ENCODE measurements at regions not wholly inside any gene's neighbourhood (a gene's known extent, or its start where the extent isn't known, plus 50 kb on each side); places are given as distances from the start of the nearest gene placed in this dataset.

GRCh38 chr1:58430421-58431275 lies 115.9 kb downstream of the OMA1 start:
- no peak overlapping the region for H3K4me3 Mint-ChIP-seq
- H3K27me3 Mint-ChIP-seq = no peaks in the 10 kb centered on the region
- ATAC-seq (replicated peaks) = no peak
- H3K4me1 Mint-ChIP-seq = no peaks in the 10 kb centered on the region
- no peak overlapping the region for H3K27ac Mint-ChIP-seq
- H3K9me3 Mint-ChIP-seq = peaks cover 10% of the 10 kb centered on the region
- H3K36me3 Mint-ChIP-seq (ENCODE audit: low read depth) = no peaks in the 10 kb centered on the region

GRCh38 chr1:58426918-58427317 lies 119.6 kb downstream of the OMA1 start:
- H3K4me1 Mint-ChIP-seq = no peaks in the 10 kb centered on the region
- peaks cover 10% of the 10 kb centered on the region for H3K9me3 Mint-ChIP-seq
- H3K36me3 Mint-ChIP-seq (ENCODE audit: low read depth) = no peaks in the 10 kb centered on the region
- H3K27me3 Mint-ChIP-seq = no peaks in the 10 kb centered on the region
- H3K4me3 Mint-ChIP-seq = no peak overlapping the region
- H3K27ac Mint-ChIP-seq = no peak overlapping the region
- ATAC-seq (replicated peaks) = no peak

- H3K9me3 Mint-ChIP-seq = peaks cover 5% of the 10 kb centered on the region
- H3K36me3 Mint-ChIP-seq (ENCODE audit: low read depth) = no peaks in the 10 kb centered on the region
- no peaks in the 10 kb centered on the region for H3K4me1 Mint-ChIP-seq
- H3K4me3 Mint-ChIP-seq = no peak overlapping the region
- no peak for ATAC-seq (replicated peaks)
- no peak overlapping the region for H3K27ac Mint-ChIP-seq
- no peaks in the 10 kb centered on the region for H3K27me3 Mint-ChIP-seq
Observed at GRCh38 chr1:58422436-58422835, 124.1 kb downstream of the OMA1 start.

- ATAC-seq (replicated peaks) = no peak
- H3K9me3 Mint-ChIP-seq = no peaks in the 10 kb centered on the region
- H3K4me3 Mint-ChIP-seq = no peak overlapping the region
- H3K4me1 Mint-ChIP-seq = no peaks in the 10 kb centered on the region
- H3K27ac Mint-ChIP-seq = no peak overlapping the region
- H3K36me3 Mint-ChIP-seq (ENCODE audit: low read depth) = no peaks in the 10 kb centered on the region
- H3K27me3 Mint-ChIP-seq = no peaks in the 10 kb centered on the region
Observed at GRCh38 chr1:58418283-58419228, 128.0 kb downstream of the OMA1 start.

- ATAC-seq (replicated peaks) = no peak
- Mint-ChIP-seq H3K4me1 (no peaks in the 10 kb centered on the region), H3K27ac (no peak overlapping the region), H3K27me3 (peaks cover 4% of the 10 kb centered on the region), H3K36me3 (ENCODE audit: low read depth) (no peaks in the 10 kb centered on the region), H3K9me3 (no peaks in the 10 kb centered on the region), H3K4me3 (no peak overlapping the region)
Observed at GRCh38 chr1:58412071-58412580, 134.4 kb downstream of the OMA1 start.

GRCh38 chr1:58409890-58410289 lies 136.6 kb downstream of the OMA1 start:
- peaks cover 7% of the 10 kb centered on the region for H3K27me3 Mint-ChIP-seq
- H3K4me1 Mint-ChIP-seq = no peaks in the 10 kb centered on the region
- H3K27ac Mint-ChIP-seq = no peak overlapping the region
- ATAC-seq (replicated peaks) = no peak
- no peaks in the 10 kb centered on the region for H3K9me3 Mint-ChIP-seq
- no peak overlapping the region for H3K4me3 Mint-ChIP-seq
- H3K36me3 Mint-ChIP-seq (ENCODE audit: low read depth) = no peaks in the 10 kb centered on the region

GRCh38 chr1:58409336-58409735 lies 137.2 kb downstream of the OMA1 start:
- Mint-ChIP-seq H3K4me1 (no peaks in the 10 kb centered on the region), H3K27ac (no peak overlapping the region), H3K4me3 (no peak overlapping the region), H3K27me3 (peaks cover 8% of the 10 kb centered on the region), H3K36me3 (ENCODE audit: low read depth) (no peaks in the 10 kb centered on the region), H3K9me3 (no peaks in the 10 kb centered on the region)
- ATAC-seq (replicated peaks) = no peak

- H3K4me3 Mint-ChIP-seq = no peak overlapping the region
- ATAC-seq (replicated peaks) = no peak
- H3K4me1 Mint-ChIP-seq = no peaks in the 10 kb centered on the region
- H3K27me3 Mint-ChIP-seq = peaks cover 8% of the 10 kb centered on the region
- H3K27ac Mint-ChIP-seq = no peak overlapping the region
- H3K9me3 Mint-ChIP-seq = no peaks in the 10 kb centered on the region
- no peaks in the 10 kb centered on the region for H3K36me3 Mint-ChIP-seq (ENCODE audit: low read depth)
Observed at GRCh38 chr1:58406301-58407071, 140.0 kb downstream of the OMA1 start.

GRCh38 chr1:58405660-58406059 lies 140.9 kb downstream of the OMA1 start:
- no peaks in the 10 kb centered on the region for H3K4me1 Mint-ChIP-seq
- H3K27ac Mint-ChIP-seq = no peak overlapping the region
- no peak for ATAC-seq (replicated peaks)
- H3K4me3 Mint-ChIP-seq = no peak overlapping the region
- H3K27me3 Mint-ChIP-seq = peaks cover 8% of the 10 kb centered on the region
- no peaks in the 10 kb centered on the region for H3K36me3 Mint-ChIP-seq (ENCODE audit: low read depth)
- no peaks in the 10 kb centered on the region for H3K9me3 Mint-ChIP-seq

- Mint-ChIP-seq H3K36me3 (ENCODE audit: low read depth) (no peaks in the 10 kb centered on the region), H3K4me1 (no peaks in the 10 kb centered on the region), H3K27me3 (peaks cover 8% of the 10 kb centered on the region), H3K27ac (no peak overlapping the region), H3K9me3 (no peaks in the 10 kb centered on the region), H3K4me3 (no peak overlapping the region)
- ATAC-seq (replicated peaks) = no peak
Observed at GRCh38 chr1:58403894-58404293, 142.6 kb downstream of the OMA1 start.

GRCh38 chr1:58402444-58402843 lies 144.1 kb downstream of the OMA1 start:
- no peak overlapping the region for H3K4me3 Mint-ChIP-seq
- no peaks in the 10 kb centered on the region for H3K36me3 Mint-ChIP-seq (ENCODE audit: low read depth)
- H3K4me1 Mint-ChIP-seq = no peaks in the 10 kb centered on the region
- H3K9me3 Mint-ChIP-seq = no peaks in the 10 kb centered on the region
- ATAC-seq (replicated peaks) = no peak
- no peak overlapping the region for H3K27ac Mint-ChIP-seq
- H3K27me3 Mint-ChIP-seq = peaks cover 4% of the 10 kb centered on the region

- H3K36me3 Mint-ChIP-seq (ENCODE audit: low read depth) = no peaks in the 10 kb centered on the region
- peaks cover 4% of the 10 kb centered on the region for H3K27me3 Mint-ChIP-seq
- ATAC-seq (replicated peaks) = no peak
- no peaks in the 10 kb centered on the region for H3K4me1 Mint-ChIP-seq
- H3K4me3 Mint-ChIP-seq = no peak overlapping the region
- no peaks in the 10 kb centered on the region for H3K9me3 Mint-ChIP-seq
- no peak overlapping the region for H3K27ac Mint-ChIP-seq
Observed at GRCh38 chr1:58401991-58402390, 144.5 kb downstream of the OMA1 start.

- Mint-ChIP-seq H3K27me3 (peaks cover 3% of the 10 kb centered on the region), H3K9me3 (no peaks in the 10 kb centered on the region), H3K4me3 (no peak overlapping the region), H3K4me1 (no peaks in the 10 kb centered on the region), H3K36me3 (ENCODE audit: low read depth) (no peaks in the 10 kb centered on the region), H3K27ac (no peak overlapping the region)
- ATAC-seq (replicated peaks) = no peak
Observed at GRCh38 chr1:58399176-58399575, 147.3 kb downstream of the OMA1 start.

GRCh38 chr1:58398714-58399113 lies 147.8 kb downstream of the OMA1 start:
- Mint-ChIP-seq H3K27ac (no peak overlapping the region), H3K9me3 (no peaks in the 10 kb centered on the region), H3K27me3 (peaks cover 3% of the 10 kb centered on the region), H3K36me3 (ENCODE audit: low read depth) (no peaks in the 10 kb centered on the region), H3K4me1 (no peaks in the 10 kb centered on the region), H3K4me3 (no peak overlapping the region)
- ATAC-seq (replicated peaks) = no peak
